ENCODE measurements at regions not wholly inside any gene's neighbourhood (a gene's known extent, or its start where the extent isn't known, plus 50 kb on each side); places are given as distances from the start of the nearest gene placed in this dataset.

- POLR2A ChIA-PET = no interaction called here
- CTCF ChIA-PET = interaction anchor here (0.6 to 1.6 kb wide), 3 partner anchors 8 to 615 kb away, joined by 3 read pairs; no protein-coding TSS in a partner anchor
- dilution Hi-C loops (cut with MboI; ENCODE audit: extremely low pct_ligation_motif_present, low sequenced_read_pairs) = no loop called here
Measured at GRCh38 chr1:203929741-203930309, 68.4 kb downstream of the SNRPE start.

GRCh38 chr1:203930342-203930741 is 68.9 kb downstream of the SNRPE start:
- intact Hi-C loops (cut with micrococcal nuclease) = no loop called here
- CTCF ChIA-PET = interaction anchor here (0.6 to 1.6 kb wide), 3 partner anchors 9 to 615 kb away, joined by 3 read pairs; no protein-coding TSS in a partner anchor
- dilution Hi-C loops (cut with MboI; ENCODE audit: extremely low pct_ligation_motif_present, low sequenced_read_pairs) = no loop called here

More at GRCh38 chr1:203929741-203930309, 68.4 kb downstream of the SNRPE start:
- TF ChIP-seq JUN (IDR thresholded peaks at IDR 0.05; ENCODE audit: borderline replicate concordance, insufficient read depth, insufficient read length, low read depth) (no peak), POLR2AphosphoS5 (IDR thresholded peaks at IDR 0.05; ENCODE audit: insufficient read depth, low read depth, low read length) (no peak), POLR2A (IDR thresholded peaks at IDR 0.05; ENCODE audit: low read depth, low read length) (no peak), GATA2 (IDR thresholded peaks at IDR 0.05; ENCODE audit: insufficient read depth, insufficient read length, low read depth, low read length) (no peak), FOS (IDR thresholded peaks at IDR 0.05; ENCODE audit: borderline replicate concordance, insufficient read depth, low read length) (no peak)
- TF ChIP-seq, protein P1, sequence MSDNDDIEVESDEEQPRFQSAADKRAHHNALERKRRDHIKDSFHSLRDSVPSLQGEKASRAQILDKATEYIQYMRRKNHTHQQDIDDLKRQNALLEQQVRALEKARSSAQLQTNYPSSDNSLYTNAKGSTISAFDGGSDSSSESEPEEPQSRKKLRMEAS (IDR thresholded peaks at IDR 0.05; ENCODE audit: insufficient read depth, insufficient read length) = no peak
- Histone ChIP-seq H4K20me1 (replicated peaks; ENCODE audit: control insufficient read depth, extremely low read depth, insufficient read depth, low read length) (no peaks in the 10 kb centered on the region), H3K27ac (ENCODE audit: insufficient read depth, low read depth, low read length) (no peak overlapping the region), H3K27me3 (ENCODE audit: control insufficient read depth in 2 of 2, insufficient read depth in 2 of 2, low read length in 2 of 2) (peaks cover 0 to 4% of the 10 kb centered on the region in 2 experiments), H3K36me3 (ENCODE audit: control insufficient read depth in 2 of 2, extremely low read depth in 1 of 2, insufficient read depth in 2 of 2, low read length in 2 of 2) (no peaks in the 10 kb centered on the region), H3K4me3 (replicated peaks in 1 of 3; ENCODE audit: insufficient read depth in 1 of 3, low read depth in 1 of 3, low read length in 3 of 3) (no peak overlapping the region), H3K4me1 (ENCODE audit: control insufficient read depth, extremely low read depth, insufficient read depth, low read length) (no peaks in the 10 kb centered on the region), H3K9me1 (replicated peaks; ENCODE audit: control insufficient read depth, extremely low read depth, insufficient read depth, low read length) (no peaks in the 10 kb centered on the region), H3K4me2 (ENCODE audit: insufficient read depth, low read length) (no peak overlapping the region), H3K9me3 (replicated peaks; ENCODE audit: control insufficient read depth, insufficient read depth, low read length) (no peaks in the 10 kb centered on the region), H3K79me2 (ENCODE audit: control insufficient read depth, insufficient read depth, low read length) (no peaks in the 10 kb centered on the region), H2AFZ (ENCODE audit: low read depth, low read length) (no peak overlapping the region), H3K9ac (replicated peaks; ENCODE audit: extremely low read depth, insufficient read depth, low read length) (no peak overlapping the region)
- intact Hi-C loops (cut with micrococcal nuclease) = no loop called here
- no TSS peak for BruUV-seq (replicated peaks)
- FAIRE-seq (no peak), DNase-seq (ENCODE audit: low read depth, low spot score) (no peak)

More at GRCh38 chr1:203930342-203930741, 68.9 kb downstream of the SNRPE start:
- H3K79me2 ChIP-seq (ENCODE audit: control insufficient read depth, insufficient read depth, low read length) = no peaks in the 10 kb centered on the region
- H3K27ac ChIP-seq (ENCODE audit: insufficient read depth, low read depth, low read length) = no peak overlapping the region
- H3K27me3 ChIP-seq (ENCODE audit: control insufficient read depth in 2 of 2, insufficient read depth in 2 of 2, low read length in 2 of 2) = peaks cover under 1 to 4% of the 10 kb centered on the region in 2 experiments
- POLR2A ChIA-PET = no interaction called here
- no peaks in the 10 kb centered on the region for H3K9me3 ChIP-seq (replicated peaks; ENCODE audit: control insufficient read depth, insufficient read depth, low read length)
- FAIRE-seq (no peak), DNase-seq (ENCODE audit: low read depth, low spot score) (peak; percentile 33)
- H2AFZ ChIP-seq (ENCODE audit: low read depth, low read length) = no peak overlapping the region
- H3K9ac ChIP-seq (replicated peaks; ENCODE audit: extremely low read depth, insufficient read depth, low read length) = no peak overlapping the region
- H3K4me3 ChIP-seq (replicated peaks in 1 of 3; ENCODE audit: insufficient read depth in 1 of 3, low read depth in 1 of 3, low read length in 3 of 3) = no peak overlapping the region
- no TSS peak for BruUV-seq (replicated peaks)
- H3K9me1 ChIP-seq (replicated peaks; ENCODE audit: control insufficient read depth, extremely low read depth, insufficient read depth, low read length) = no peaks in the 10 kb centered on the region
- no peaks in the 10 kb centered on the region for H3K4me1 ChIP-seq (ENCODE audit: control insufficient read depth, extremely low read depth, insufficient read depth, low read length)
- no peaks in the 10 kb centered on the region for H3K36me3 ChIP-seq (ENCODE audit: control insufficient read depth in 2 of 2, extremely low read depth in 1 of 2, insufficient read depth in 2 of 2, low read length in 2 of 2)
- TF ChIP-seq POLR2A (IDR thresholded peaks at IDR 0.05; ENCODE audit: low read depth, low read length) (no peak), JUN (IDR thresholded peaks at IDR 0.05; ENCODE audit: borderline replicate concordance, insufficient read depth, insufficient read length, low read depth) (no peak), MYC (IDR thresholded peaks at IDR 0.05; ENCODE audit: low read depth, low read length) (no peak), FOS (IDR thresholded peaks at IDR 0.05; ENCODE audit: borderline replicate concordance, insufficient read depth, low read length) (no peak), POLR2AphosphoS5 (IDR thresholded peaks at IDR 0.05; ENCODE audit: insufficient read depth, low read depth, low read length) (no peak), EZH2 (IDR thresholded peaks at IDR 0.05; ENCODE audit: borderline replicate concordance, low read depth, low read length, severe bottlenecking) (no peak), GATA2 (IDR thresholded peaks at IDR 0.05; ENCODE audit: insufficient read depth, insufficient read length, low read depth, low read length) (no peak)
- TF ChIP-seq, protein P2, sequence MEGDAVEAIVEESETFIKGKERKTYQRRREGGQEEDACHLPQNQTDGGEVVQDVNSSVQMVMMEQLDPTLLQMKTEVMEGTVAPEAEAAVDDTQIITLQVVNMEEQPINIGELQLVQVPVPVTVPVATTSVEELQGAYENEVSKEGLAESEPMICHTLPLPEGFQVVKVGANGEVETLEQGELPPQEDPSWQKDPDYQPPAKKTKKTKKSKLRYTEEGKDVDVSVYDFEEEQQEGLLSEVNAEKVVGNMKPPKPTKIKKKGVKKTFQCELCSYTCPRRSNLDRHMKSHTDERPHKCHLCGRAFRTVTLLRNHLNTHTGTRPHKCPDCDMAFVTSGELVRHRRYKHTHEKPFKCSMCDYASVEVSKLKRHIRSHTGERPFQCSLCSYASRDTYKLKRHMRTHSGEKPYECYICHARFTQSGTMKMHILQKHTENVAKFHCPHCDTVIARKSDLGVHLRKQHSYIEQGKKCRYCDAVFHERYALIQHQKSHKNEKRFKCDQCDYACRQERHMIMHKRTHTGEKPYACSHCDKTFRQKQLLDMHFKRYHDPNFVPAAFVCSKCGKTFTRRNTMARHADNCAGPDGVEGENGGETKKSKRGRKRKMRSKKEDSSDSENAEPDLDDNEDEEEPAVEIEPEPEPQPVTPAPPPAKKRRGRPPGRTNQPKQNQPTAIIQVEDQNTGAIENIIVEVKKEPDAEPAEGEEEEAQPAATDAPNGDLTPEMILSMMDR (IDR thresholded peaks at IDR 0.05; ENCODE audit: extremely low read depth in 1 of 2, insufficient read depth in 1 of 2, low read depth in 1 of 2, low read length in 2 of 2) = no peak
- TF ChIP-seq, protein P1 (IDR thresholded peaks at IDR 0.05; ENCODE audit: insufficient read depth, insufficient read length) = no peak
- H3K4me2 ChIP-seq (ENCODE audit: insufficient read depth, low read length) = no peak overlapping the region
- H4K20me1 ChIP-seq (replicated peaks; ENCODE audit: control insufficient read depth, extremely low read depth, insufficient read depth, low read length) = no peaks in the 10 kb centered on the region
